ENCODE measurements at regions not wholly inside any gene's neighbourhood (a gene's known extent, or its start where the extent isn't known, plus 50 kb on each side); places are given as distances from the start of the nearest gene placed in this dataset.
"Not testable (repeated sequence)": the region's sequence is repeated elsewhere in the genome, so short reads cannot be mapped to it uniquely, and the experiment has no call there.

DNA sequence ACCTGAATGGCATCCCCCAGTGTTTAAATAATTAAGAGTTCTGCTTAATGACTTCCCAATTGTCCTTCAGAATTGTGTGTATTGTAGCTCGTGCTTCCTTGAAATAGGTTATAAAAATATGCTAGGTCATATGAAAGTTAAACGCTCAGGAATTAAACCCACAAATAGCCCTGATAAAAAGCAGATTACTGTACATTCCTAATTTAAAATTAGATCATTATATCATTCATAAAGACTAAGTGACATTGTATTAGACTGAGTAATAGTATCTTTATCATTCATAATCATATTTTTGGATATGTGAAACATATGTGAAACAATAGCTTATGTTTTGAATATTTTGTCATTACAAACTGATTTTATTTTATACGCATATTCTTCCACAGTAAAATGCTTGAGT lies 1706.7 kb downstream of the HACE1 start:
- DNase-seq (ENCODE audit: low spot score in 2 of 2): no peak
- FAIRE-seq: no peak

DNA sequence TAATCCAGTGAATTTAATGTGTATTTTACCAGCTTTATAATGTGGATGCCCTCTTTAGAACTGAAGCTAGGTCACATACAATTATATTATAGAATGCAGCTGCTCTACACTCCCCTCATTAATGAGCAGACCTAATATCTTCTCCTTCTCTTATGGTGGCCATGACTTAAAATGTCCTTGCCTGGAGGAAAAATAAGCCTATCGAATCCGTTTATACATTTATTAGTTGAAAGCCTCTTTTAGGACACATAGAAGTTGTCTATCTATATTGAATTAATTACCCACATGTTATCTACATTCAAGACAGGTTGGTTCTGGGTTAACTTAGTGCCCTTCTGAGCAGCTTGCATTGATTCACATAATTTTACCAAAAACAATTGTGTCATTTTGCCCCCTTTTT lies 1716.8 kb downstream of the HACE1 start:
- FAIRE-seq: no peak
- no peak for DNase-seq (ENCODE audit: low spot score in 2 of 2)

DNA sequence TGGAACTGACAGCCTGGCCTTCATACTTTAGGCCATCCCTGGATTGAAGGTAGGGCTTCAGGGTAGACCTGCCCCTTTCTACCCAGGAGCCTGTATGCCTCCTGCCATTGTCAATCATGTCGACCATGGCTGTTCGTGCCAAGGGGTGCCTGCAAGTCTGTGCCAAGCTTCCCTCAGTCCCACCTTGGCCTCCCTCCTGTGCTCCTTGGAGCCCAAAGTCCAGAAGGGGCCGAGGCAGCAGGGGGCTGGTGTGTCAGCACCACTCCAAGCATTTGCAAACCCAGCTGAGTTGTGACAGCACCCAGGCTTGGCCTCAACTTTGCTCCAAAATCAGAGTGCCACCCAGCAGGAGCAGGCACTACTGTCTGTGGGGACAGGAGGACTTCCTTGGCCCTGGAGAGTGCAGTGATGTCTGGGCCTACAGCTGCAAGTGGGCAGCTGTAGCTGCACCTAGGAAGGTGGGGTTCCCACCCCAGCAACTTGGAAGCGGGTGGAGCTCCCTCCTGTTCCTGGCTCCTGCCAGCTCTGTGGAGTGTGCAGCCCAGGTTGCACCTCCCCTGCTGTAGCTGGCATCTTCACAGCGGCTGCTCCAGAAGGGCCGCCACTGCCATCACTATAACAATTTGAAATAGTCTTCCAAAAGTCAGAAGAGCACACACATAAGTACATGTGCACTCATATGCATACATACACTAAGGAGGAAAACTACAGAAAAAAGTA lies 1719.3 kb downstream of the HACE1 start:
- FAIRE-seq: no peak
- DNase-seq (ENCODE audit: low spot score in 2 of 2): no peak

DNA sequence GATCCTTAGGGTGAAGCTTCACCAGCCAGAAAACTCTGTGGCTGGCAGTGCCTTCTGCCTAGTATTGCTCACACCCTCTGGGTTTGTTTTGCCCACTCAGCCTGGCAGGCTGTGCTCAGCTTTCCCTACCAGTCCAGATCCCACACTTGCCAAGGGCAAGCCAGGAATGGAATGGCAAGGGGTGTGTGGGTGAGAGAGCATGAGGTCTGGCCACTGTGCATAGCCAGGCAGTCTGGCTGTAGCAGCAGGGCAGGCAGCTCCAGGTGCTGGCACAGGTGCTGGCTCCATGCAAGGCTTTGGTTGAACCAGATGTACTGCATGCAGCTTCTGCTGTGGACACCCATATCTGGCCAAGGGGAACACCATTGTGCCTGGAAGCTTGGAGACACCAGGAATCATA lies 1720.3 kb downstream of the HACE1 start:
- DNase-seq (ENCODE audit: low spot score in 2 of 2): no peak
- FAIRE-seq: no peak

DNA sequence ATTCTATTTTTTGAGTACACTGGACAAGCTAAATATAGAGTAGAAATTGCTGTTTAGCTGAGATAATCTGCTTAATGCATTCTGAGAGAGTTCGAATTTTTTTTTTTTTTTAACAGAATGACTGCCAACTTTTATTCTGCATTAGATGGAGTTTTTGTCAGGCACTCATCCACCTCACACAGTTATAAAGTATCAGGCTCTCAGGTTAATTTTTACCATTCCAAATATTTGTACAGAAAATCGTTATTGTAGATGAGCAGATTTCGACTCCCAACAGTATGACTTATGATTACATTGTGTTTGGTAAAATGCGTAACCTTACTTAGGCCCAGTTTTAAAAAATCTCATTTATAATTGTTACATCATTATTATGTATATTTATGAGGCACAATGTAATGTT lies 1731.0 kb downstream of the GRIK2 start:
- DNase-seq (ENCODE audit: low spot score in 2 of 2) (no peak), FAIRE-seq (no peak)

DNA sequence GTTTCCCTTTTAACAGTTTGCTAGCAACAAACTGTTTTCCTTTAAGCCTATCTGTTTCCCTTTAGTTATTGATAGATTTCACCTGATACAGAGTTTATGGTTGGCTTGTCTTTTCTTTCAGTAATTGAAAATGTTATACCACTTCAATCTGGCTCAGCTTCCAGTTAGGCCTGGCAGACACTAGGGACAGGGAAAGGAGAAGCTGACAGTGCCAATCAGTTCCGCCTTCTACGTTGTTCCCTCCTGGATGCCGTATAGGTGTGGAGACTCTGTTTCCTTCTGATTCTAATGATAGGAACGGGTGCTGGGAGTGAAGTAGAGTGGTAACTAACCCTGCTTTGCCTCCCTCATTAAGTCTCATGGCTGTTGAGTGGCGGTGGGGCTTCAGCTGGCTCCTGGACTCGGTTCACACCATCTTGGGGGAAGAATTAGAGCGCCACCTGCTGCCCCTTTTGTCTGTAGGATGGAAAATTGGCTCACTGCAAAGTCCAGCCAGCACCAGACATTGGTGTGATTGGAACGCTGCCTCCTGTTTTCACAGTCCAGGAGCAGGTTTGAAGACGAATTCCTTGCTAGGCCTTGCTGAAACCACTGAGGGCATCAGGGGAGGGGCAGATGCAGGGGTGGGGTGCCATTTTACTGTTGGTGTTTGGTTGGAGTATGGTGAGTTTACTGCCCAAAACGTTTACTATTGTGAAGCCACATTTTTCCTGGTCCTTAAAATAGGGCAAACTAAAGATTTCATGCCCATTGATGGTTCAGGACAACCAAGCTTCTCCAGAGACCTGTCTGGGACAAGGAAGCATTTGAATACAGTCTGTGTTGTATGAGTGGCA lies 1729.5 kb downstream of the GRIK2 start:
- no peak for FAIRE-seq
- DNase-seq (ENCODE audit: low spot score in 2 of 2): no peak

DNA sequence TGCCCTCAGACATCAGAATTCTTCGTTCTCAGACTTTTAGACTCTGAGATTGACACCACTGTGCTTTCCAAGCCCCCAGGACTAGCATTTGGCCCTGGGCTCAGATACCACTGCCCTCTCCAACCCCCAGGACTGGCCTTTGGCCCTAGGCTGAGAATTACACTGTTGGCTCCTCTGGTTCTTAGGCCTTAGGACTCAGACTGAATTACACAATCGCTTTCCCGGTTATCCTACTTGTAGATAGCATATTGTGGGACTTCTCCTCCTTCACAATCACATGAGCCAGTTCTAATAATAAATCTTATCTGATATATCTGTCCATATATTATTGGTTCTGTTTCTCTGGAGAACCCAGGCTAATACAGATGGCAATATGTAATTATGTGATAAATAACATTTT lies 1725.5 kb downstream of the GRIK2 start:
- DNase-seq (ENCODE audit: low spot score in 2 of 2) (no peak), FAIRE-seq (no peak)

DNA sequence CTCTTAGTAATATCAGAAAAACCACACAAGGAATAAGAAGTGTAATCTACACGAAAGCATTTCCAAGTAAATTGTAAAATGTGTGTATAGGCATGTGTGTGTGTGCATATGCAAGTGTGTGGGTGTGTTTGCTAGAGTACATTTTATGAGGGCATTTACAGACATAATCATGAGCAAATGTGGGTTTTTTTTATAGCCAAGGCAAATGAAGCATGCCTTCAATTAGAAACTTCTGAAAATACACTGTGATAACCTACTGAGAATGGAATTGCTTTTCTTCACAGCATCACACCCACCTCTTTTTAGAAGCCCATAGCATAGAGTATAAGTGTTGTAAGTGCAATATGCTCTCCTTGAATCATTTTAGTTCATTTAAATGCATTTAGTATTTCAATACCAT lies 1721.1 kb downstream of the GRIK2 start:
- no peak for DNase-seq (ENCODE audit: low spot score in 2 of 2)

DNA sequence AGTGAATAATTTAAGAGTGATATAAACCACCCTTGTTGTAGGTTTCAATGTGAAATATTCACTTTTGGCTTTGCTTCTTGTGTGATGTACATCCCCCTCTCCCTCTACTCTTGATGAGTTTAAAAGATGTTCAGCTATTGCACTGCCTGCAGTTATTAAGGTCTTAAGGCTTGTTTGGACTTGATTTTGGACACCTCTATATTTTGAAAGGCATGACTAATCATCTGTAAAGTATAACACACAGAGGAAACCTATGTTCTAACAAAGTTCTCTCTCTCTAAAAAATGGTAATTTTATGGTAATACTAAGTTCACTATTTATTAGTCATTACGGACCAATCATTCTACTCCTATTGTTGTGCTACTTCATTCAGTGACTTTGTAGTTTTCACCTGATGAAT lies 1719.9 kb downstream of the GRIK2 start:
- DNase-seq (ENCODE audit: low spot score in 2 of 2) (no peak), FAIRE-seq (no peak)

More for the DNA sequence above, 1721.1 kb downstream of the GRIK2 start:
- no peak for FAIRE-seq

DNA sequence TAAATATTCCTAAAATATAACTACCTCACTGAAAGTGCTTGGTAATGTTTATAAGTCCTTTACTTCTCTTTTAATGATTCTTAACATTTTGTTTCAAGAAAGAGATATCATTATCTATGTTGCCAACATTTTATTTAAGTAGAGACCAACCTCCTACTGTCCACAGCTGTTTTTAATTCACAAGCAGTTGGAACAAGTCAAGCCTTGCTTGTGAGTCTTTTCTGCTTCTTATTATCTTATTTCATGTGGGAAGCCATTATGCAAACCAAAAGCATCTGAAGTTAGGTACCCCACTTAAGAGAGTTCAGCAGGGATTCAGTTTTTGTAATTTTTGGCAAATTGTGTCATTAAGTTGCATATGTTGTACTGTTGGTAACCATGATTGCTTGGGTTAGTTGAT lies 1714.5 kb downstream of the GRIK2 start:
- no peak for FAIRE-seq
- DNase-seq (ENCODE audit: low spot score in 2 of 2): no peak

DNA sequence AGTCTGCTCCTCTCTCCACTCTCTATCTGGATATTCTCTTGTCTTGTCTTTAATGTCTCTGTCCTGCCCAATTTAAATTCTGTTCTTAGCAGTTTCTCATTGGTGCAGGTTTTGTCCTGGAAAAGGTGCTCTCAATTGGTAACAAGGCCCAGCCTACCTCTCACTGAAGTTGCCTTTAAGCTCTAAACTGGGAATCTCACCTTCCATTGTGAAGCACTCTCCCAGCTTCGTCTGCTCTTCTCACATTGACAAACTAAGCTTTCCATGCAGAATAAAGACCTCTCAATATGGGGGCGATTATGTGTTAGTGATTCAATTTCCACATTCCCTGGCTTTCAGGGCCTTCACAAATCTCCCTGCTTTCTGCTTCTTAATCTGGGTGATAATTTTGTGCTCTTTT lies 1712.2 kb downstream of the GRIK2 start:
- FAIRE-seq (no peak), DNase-seq (ENCODE audit: low spot score in 2 of 2) (no peak)

DNA sequence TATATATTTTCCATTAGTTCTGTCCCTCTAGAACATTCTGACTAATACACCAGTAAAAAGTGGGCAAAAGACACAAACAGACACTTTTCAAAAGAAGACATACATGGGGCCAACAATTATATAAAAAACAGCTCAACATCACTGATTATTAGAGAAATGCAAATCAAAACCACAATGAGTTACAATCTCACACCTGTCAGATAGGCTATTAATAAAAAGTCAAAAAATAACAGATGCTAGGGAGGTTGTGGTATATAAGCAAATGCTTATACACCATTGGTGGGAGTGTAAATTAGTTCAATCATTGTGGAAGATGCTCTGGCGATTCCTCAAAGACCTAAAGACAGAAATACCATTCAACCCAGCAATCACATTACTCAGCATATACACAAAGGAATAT lies 1707.8 kb downstream of the GRIK2 start:
- DNase-seq (ENCODE audit: low spot score in 2 of 2) (no peak), FAIRE-seq (no peak)

DNA sequence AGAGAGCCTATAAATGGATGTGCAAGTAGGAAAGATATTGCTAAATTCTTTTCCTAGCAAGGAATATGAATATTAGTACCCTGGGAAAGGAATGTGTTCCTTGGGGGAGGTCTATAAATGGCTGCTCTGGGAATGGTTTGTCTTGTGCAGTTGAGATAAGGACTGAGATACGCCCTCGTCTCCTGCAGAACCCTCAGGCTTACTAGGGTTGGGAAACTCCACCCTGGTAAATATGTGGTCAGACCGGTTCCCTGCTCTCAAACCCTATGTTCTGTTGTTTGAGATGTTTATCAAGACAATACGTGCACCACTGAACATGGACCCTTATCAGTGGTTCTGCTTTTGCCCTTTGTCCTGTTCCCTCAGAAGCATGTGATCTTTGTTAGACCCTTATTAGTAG lies 1698.9 kb downstream of the GRIK2 start:
- not testable (repeated sequence) for DNase-seq (ENCODE audit: low spot score in 2 of 2); FAIRE-seq

DNA sequence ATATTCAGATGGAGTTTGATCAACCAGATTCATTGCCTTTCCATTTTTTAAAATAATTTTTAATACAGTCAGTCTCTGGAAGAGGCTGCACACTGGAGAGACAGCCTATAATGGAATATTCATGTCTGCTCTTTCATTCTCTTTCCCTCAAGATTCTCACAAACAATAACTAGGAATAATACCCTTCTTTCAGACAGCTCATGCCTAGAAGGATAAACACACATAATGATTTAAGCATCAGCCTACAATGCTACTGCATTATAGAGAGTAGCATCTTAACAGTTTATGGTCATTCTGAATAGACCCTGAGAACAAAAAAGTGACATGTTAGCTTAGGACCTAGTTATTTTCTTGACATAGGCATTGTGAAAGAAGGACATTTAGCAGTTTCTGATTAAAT lies 1692.3 kb downstream of the GRIK2 start:
- DNase-seq (ENCODE audit: low spot score in 2 of 2) (no peak), FAIRE-seq (no peak)

DNA sequence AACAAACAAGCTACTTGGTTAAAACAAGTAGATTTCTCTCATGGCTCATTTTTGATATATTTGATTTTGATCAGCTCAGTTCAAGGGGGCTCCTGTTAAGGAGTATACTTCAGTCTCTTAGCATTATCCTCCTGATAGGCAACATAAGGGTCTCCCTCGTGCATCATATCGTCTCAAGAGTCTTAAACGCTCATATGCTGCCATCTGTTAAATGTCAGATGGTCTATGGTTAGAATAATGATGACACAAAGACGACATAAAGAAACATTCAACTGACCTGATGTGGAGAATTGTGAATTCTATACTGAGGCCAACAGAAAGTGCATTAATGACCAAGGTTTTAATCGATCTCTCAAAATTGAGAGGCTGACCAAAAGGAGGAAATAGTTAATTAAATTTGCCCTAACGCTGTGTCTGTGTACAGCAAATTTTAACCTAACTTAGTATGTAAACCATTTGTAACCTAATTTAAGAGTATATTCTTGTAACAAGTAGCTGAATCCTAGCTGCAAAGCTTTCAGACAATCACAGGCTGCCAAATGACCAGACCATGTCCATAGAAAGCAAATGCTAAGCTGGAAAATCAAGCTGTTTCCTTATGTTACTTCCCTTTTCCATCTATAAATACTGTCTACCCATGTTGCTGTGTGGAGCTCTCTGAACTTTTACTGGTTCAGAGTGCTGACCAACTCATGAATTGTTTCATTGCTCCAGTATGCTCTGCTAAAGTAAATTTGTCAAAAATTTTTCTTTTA lies 1688.5 kb downstream of the GRIK2 start:
- no peak for FAIRE-seq
- DNase-seq (ENCODE audit: low spot score in 2 of 2): no peak

DNA sequence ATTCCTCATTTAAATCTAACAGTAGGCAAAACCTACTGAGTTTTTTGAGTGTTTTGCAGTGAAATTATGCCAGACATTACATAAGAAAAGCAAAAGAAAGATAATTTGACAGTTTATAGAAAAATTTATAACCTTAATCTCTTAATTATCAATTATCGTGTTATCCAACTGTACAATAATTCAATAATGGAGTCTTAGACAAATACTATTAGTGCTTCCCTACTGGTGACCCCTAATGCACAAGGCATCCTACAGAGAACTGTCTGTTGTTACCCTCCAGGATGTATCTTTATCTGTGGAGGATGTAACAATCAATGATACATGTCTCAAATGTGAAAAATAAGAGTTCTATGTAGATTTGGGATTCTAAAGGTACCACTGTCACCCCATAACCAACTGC lies 1687.6 kb downstream of the GRIK2 start:
- no peak for DNase-seq (ENCODE audit: low spot score in 2 of 2)
- no peak for FAIRE-seq

DNA sequence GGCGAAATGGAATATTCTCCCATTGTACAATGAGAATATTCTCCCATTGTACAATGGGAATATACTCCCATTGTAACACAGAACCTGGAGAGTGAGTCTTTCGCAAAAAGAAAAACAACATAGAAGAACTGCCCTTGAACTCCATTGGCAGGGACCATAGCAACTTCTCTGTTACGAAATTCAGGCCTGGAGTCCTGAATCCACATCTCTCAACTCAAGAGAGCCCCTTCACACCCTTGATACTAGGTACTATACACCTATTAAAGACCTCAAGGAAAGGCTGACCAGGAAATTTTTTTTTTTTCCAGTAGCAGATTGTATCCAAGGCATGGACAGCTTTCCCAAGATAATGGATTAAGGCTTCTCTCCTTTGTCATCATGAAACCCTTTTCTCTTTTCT lies 1687.0 kb downstream of the GRIK2 start:
- DNase-seq (ENCODE audit: low spot score in 2 of 2) (no peak), FAIRE-seq (no peak)

DNA sequence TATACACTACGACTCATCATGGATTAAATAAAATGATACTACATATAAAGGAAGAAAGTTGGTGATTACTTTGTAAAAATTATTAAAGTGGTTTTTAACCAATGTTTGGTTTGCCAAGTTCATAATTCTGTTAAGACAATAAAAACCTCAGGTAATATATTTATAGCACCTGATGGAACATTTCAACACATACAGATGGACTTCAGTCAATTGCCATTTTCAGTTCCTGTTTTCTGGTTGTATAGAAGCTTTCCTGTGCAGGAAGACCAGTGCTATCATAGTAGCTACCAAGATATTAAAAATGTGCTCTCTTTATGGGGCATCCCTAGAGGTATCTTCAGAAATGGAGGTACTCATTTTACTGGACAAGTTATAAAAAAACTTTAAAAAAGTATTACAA lies 1686.4 kb downstream of the GRIK2 start:
- FAIRE-seq (no peak), DNase-seq (ENCODE audit: low spot score in 2 of 2) (no peak)

DNA sequence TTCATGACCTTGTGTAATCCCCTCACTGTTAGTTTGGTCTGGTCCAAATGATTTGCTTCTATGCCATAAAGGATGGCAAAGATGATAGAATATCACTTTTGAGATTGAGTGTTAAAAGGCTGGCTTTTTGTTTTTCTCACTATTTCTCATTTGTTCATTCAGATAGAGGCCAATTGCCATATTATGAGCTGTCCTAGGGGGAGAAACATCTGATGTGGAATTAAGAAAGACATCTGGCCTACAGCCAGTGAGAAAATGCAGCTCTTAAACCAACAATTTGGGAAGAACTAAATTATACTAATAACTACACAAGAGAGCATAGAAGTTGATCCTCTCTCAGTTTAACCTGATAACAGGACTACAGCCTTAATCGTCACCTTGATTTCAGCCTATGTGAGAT lies 1668.6 kb downstream of the GRIK2 start:
- no peak for FAIRE-seq
- no peak for DNase-seq (ENCODE audit: low spot score in 2 of 2)

DNA sequence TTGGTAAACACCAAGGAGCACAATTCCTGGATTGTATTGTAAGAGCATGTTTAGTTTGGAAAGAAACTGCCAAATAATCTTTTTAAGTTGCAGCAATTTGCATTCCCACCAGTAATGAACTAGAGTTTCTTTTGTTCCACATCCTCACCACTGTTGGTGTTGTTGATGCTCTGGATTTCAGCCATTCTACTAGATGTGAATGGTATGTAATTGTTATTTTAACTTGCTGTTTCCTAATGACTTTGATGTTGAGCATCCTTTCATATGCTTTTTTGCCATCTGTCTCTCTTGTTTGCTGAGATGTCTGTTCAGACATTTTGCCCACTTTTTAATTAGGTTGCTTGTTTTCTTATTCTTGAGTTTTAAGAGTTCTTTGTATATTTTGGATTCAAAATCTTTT lies 1654.1 kb downstream of the GRIK2 start:
- no peak for DNase-seq (ENCODE audit: low spot score in 2 of 2)
- FAIRE-seq: no peak

DNA sequence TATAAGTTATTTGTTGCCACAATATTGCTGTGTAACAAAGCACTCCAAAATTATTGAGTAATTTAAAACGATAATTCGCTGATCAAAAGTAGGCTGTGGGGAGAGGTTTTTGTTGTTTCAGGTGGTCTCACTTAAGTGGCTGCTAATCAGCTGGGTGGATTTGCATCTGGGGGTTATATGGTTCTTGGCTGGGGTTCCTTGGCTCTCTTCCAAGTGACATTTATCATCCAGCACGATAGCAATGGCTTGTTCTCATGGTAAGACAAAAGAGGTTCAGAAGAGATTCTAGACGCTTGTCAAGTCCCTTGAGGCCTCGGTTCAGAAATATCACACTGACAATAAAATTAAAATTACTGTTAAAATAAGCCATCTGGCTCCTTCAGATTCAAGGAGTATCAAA lies 1648.8 kb downstream of the GRIK2 start:
- DNase-seq (ENCODE audit: low spot score in 2 of 2) (no peak), FAIRE-seq (no peak)

All from frontal cortex (tissue), 3 donors.